ENCODE measurements at regions not wholly inside any gene's neighbourhood (a gene's known extent, or its start where the extent isn't known, plus 50 kb on each side); places are given as distances from the start of the nearest gene placed in this dataset.

GRCh38 chr11:95365348-95365747, 134.3 kb upstream of the SESN3 start:
- no peak for TF ChIP-seq CTCF (IDR thresholded peaks at IDR 0.05)
- no peak for TF ChIP-seq REST (IDR thresholded peaks at IDR 0.05; ENCODE audit: low read depth, low read length)
- no peak for TF ChIP-seq RAD21 (IDR thresholded peaks at IDR 0.05; ENCODE audit: low read length)
- TF ChIP-seq FOSL2 (IDR thresholded peaks at IDR 0.05; ENCODE audit: borderline replicate concordance, low read depth): no peak
- no peak for TF ChIP-seq USF2 (IDR thresholded peaks at IDR 0.05; ENCODE audit: borderline replicate concordance, low read depth, low read length)
- no peak for TF ChIP-seq MAX (IDR thresholded peaks at IDR 0.05; ENCODE audit: low read depth)
- no peak for TF ChIP-seq YY1 (IDR thresholded peaks at IDR 0.05; ENCODE audit: low read depth)
- no peak for TF ChIP-seq NRF1 (IDR thresholded peaks at IDR 0.05; ENCODE audit: low read depth, low read length)
- TF ChIP-seq CHD2 (IDR thresholded peaks at IDR 0.05; ENCODE audit: low read length, partially characterized antibody): no peak
- TF ChIP-seq USF1 (IDR thresholded peaks at IDR 0.05; ENCODE audit: borderline replicate concordance, low read depth): no peak
- TF ChIP-seq SIN3A (IDR thresholded peaks at IDR 0.05; ENCODE audit: borderline replicate concordance, low read depth, low read length): no peak
- TF ChIP-seq TAF1 (IDR thresholded peaks at IDR 0.05; ENCODE audit: borderline replicate concordance, low read depth, low read length): no peak
- no peak for TF ChIP-seq NFIC (IDR thresholded peaks at IDR 0.05; ENCODE audit: borderline replicate concordance)
